Keratinocyte (primary cell): ENCODE measurements at regions not wholly inside any gene's neighbourhood (a gene's known extent, or its start where the extent isn't known, plus 50 kb on each side); places are given as distances from the start of the nearest gene placed in this dataset.

Source experiments
- DNase-seq: peaks from one replicate; pipeline ENCODE4 v3.0.0-alpha.2; 2011; ENCODE audit warnings: low read depth, missing footprints, low spot score
- FAIRE-seq: peaks from 2 replicates; lab custom pipeline; 2011; peaks lifted over from hg19 to GRCh38; lab: Jason Lieb, UNC
- H2AFZ ChIP-seq: 2 replicates; pipeline ENCODE4 v1.6.0; 2012; ENCODE audit warnings: low read length, control low read depth, inconsistent platforms; ENCODE audit not compliant: control insufficient read depth
- H3K27ac ChIP-seq: 2 replicates; pipeline ENCODE4 v1.5.1; 2011; ENCODE audit warnings: low read length; ENCODE audit not compliant: control insufficient read depth, insufficient read depth
- H3K27me3 ChIP-seq: 3 replicates; pipeline ENCODE4 v1.6.0; 2011; ENCODE audit warnings: low read length; ENCODE audit not compliant: control insufficient read depth, insufficient read depth; ENCODE audit errors: extremely low read depth
- H3K36me3 ChIP-seq, 2 experiments: 2 replicates in 1 of 2; 3 replicates in 1 of 2; pipeline ENCODE4 v1.5.1; 2011; ENCODE audit warnings: low read length in 2 of 2, mild to moderate bottlenecking in 1 of 2; ENCODE audit not compliant: control insufficient read depth in 2 of 2, insufficient read depth in 2 of 2; ENCODE audit errors: extremely low read depth in 1 of 2
- H3K4me1 ChIP-seq: 3 replicates; pipeline ENCODE4 v1.5.1; 2011; ENCODE audit warnings: low read length; ENCODE audit not compliant: control insufficient read depth, insufficient read depth; ENCODE audit errors: extremely low read depth
- H3K4me2 ChIP-seq: 3 replicates; pipeline ENCODE4 v1.6.0; 2011; ENCODE audit warnings: low read depth, low read length; ENCODE audit not compliant: control insufficient read depth, insufficient read depth; ENCODE audit errors: extremely low read depth
- H3K4me3 ChIP-seq, 3 experiments: fragments of 200-600 bp in 1 of 3; sonication (generic) in 1 of 3; 2 replicates in 2 of 3; 3 replicates in 1 of 3; pipeline ENCODE4 v1.5.1; 2011 to 2016; ENCODE audit warnings: low read length in 3 of 3, mild to moderate bottlenecking in 3 of 3, control low read depth in 2 of 3, inconsistent platforms in 1 of 3, low read depth in 1 of 3, mixed read lengths in 1 of 3, mixed run types in 1 of 3, moderate library complexity in 1 of 3; ENCODE audit not compliant: control insufficient read depth in 2 of 3, insufficient read depth in 2 of 3; ENCODE audit errors: extremely low read depth in 1 of 3
- H3K79me2 ChIP-seq: 2 replicates; pipeline ENCODE4 v1.6.0; 2012; ENCODE audit warnings: low read length; ENCODE audit not compliant: control insufficient read depth, insufficient read depth
- H3K9ac ChIP-seq: 3 replicates; pipeline ENCODE4 v1.6.0; 2011; ENCODE audit warnings: low read length; ENCODE audit not compliant: control insufficient read depth, insufficient read depth; ENCODE audit errors: extremely low read depth
- H3K9me1 ChIP-seq: 3 replicates; pipeline ENCODE4 v1.6.0; 2011; ENCODE audit warnings: low read length; ENCODE audit not compliant: control insufficient read depth, insufficient read depth; ENCODE audit errors: extremely low read depth
- H3K9me3 ChIP-seq: 2 replicates; pipeline ENCODE4 v1.5.1; 2012; ENCODE audit warnings: low read depth, low read length; ENCODE audit not compliant: control insufficient read depth
- H4K20me1 ChIP-seq: 3 replicates; pipeline ENCODE4 v1.6.0; 2011; ENCODE audit warnings: low read length; ENCODE audit not compliant: control insufficient read depth, insufficient read depth; ENCODE audit errors: extremely low read depth
- EZH2 ChIP-seq: IDR thresholded peaks from one replicate; pipeline ENCODE4 v1.6.1; 2012; ENCODE audit warnings: inconsistent platforms, mild to moderate bottlenecking, low read length, moderate library complexity
- dilution Hi-C: fragments of 300-500 bp; cut with MboI; formaldehyde crosslinking; loops from one replicate; pipeline ENCODE4 v1.7.0; 2020; ENCODE audit warnings: low sequenced_read_pairs; ENCODE audit not compliant: extremely low pct_ligation_motif_present
- TF ChIP-seq, protein P1 (sequence below), 3 experiments: IDR thresholded peaks in 1 of 3; conservative IDR thresholded peaks in 1 of 3; optimal IDR thresholded peaks in 1 of 3; 2 replicates in 2 of 3; 3 replicates in 1 of 3; pipeline versions ENCODE3 to v1.5.1; 2011; ENCODE audit warnings: low read length in 3 of 3, mild to moderate bottlenecking in 3 of 3, moderate library complexity in 2 of 3, control low read depth in 1 of 3, inconsistent platforms in 1 of 3; ENCODE audit not compliant: insufficient read depth in 2 of 3; ENCODE audit errors: extremely low read depth in 1 of 3

DNA sequence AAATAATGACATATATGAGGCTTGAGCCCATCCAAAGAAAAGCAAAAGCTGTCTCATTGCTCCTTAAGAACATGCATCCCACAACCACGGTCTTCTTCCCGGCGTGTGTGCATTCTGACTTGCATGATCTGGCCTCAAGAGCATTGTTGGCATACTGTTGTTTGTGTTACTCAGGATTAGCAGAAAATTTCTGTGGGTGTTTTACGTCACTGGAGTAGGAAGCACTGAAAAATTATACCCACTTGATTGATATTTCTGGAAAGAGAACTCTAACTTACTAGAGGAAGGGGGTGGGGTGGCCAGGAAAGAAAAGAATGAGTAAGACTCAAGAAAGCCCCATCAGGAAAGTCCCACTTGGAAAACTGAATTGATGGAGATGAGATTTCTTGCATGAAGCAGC is 326.2 kb upstream of the PRDM1 start:
- dilution Hi-C loops, result no loop called here
- Histone ChIP-seq H4K20me1 (no peaks in the 10 kb centered on the region), H3K27ac (peak overlapping the region; percentile 86), H3K9me3 (no peaks in the 10 kb centered on the region), H3K36me3 (no peaks in the 10 kb centered on the region), H3K4me1 (peaks cover 54% of the 10 kb centered on the region), H3K4me3 (no peak overlapping the region), H3K9ac (peak overlapping the region; percentile 33), H3K79me2 (no peaks in the 10 kb centered on the region), H3K27me3 (no peaks in the 10 kb centered on the region), H3K9me1 (no peaks in the 10 kb centered on the region), H2AFZ (peak overlapping the region; percentile 43), H3K4me2 (peak overlapping the region; percentile 11)
- no peak for TF ChIP-seq EZH2
- TF ChIP-seq, protein P1, sequence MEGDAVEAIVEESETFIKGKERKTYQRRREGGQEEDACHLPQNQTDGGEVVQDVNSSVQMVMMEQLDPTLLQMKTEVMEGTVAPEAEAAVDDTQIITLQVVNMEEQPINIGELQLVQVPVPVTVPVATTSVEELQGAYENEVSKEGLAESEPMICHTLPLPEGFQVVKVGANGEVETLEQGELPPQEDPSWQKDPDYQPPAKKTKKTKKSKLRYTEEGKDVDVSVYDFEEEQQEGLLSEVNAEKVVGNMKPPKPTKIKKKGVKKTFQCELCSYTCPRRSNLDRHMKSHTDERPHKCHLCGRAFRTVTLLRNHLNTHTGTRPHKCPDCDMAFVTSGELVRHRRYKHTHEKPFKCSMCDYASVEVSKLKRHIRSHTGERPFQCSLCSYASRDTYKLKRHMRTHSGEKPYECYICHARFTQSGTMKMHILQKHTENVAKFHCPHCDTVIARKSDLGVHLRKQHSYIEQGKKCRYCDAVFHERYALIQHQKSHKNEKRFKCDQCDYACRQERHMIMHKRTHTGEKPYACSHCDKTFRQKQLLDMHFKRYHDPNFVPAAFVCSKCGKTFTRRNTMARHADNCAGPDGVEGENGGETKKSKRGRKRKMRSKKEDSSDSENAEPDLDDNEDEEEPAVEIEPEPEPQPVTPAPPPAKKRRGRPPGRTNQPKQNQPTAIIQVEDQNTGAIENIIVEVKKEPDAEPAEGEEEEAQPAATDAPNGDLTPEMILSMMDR (optimal IDR thresholded peaks at IDR 0.05 in 1 of 3, IDR thresholded peaks at IDR 0.05 in 1 of 3, conservative IDR thresholded peaks at IDR 0.05 in 1 of 3; ENCODE audit: extremely low read depth in 1 of 3, insufficient read depth in 2 of 3, low read length in 3 of 3), result no peak
- DNase-seq (peak; percentile 90), FAIRE-seq (peak; percentile 74)

DNA sequence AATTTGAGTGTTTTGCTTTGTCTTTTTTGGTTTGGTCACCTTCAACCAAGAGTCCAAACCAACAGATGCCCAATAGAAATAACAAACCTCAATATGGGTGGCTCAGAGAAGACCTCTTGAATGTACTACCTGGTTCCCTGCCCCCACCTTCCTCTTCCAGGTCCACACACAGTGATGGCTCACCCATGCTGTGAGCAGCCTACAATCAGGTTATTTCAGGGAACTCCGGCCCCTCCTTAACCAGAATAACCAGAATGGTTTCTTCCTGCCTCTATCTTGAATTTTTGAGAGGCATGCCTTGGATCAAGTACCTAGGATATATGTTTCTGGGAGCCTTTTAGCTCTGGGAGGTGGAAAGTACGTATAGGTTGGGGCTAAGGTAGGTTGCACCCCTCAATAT is 327.1 kb upstream of the PRDM1 start:
- FAIRE-seq (peak; percentile 71), DNase-seq (no peak)
- H3K4me2 ChIP-seq, result peak overlapping the region; percentile 11
- no peaks in the 10 kb centered on the region for H3K9me3 ChIP-seq
- no peaks in the 10 kb centered on the region for H4K20me1 ChIP-seq
- no peak overlapping the region for H3K4me3 ChIP-seq
- peak overlapping the region; percentile 39 for H2AFZ ChIP-seq
- H3K79me2 ChIP-seq, result no peaks in the 10 kb centered on the region
- H3K9me1 ChIP-seq, result no peaks in the 10 kb centered on the region
- peaks cover 48% of the 10 kb centered on the region for H3K4me1 ChIP-seq
- dilution Hi-C loops, result no loop called here
- H3K9ac ChIP-seq, result peak overlapping the region; percentile 33
- no peaks in the 10 kb centered on the region for H3K36me3 ChIP-seq
- no peaks in the 10 kb centered on the region for H3K27me3 ChIP-seq
- peak overlapping the region; percentile 86 for H3K27ac ChIP-seq
- TF ChIP-seq, protein P1 (optimal IDR thresholded peaks at IDR 0.05 in 1 of 3, IDR thresholded peaks at IDR 0.05 in 1 of 3, conservative IDR thresholded peaks at IDR 0.05 in 1 of 3; ENCODE audit: extremely low read depth in 1 of 3, insufficient read depth in 2 of 3, low read length in 3 of 3), result no peak
- no peak for TF ChIP-seq EZH2
